Upper lobe of left lung (tissue), 6 donors: ENCODE measurements at regions not wholly inside any gene's neighbourhood (a gene's known extent, or its start where the extent isn't known, plus 50 kb on each side); places are given as distances from the start of the nearest gene placed in this dataset.

Source experiments
- ATAC-seq, 2 donors: fragments of 200-7000 bp; cut with Tn5 transposase; one replicate each; pipeline ENCODE4 v1.9.1; 2022; ENCODE audit warnings: mild to moderate bottlenecking in 2 of 2, moderate library complexity in 2 of 2; ENCODE audit not compliant: low FRiP score in 2 of 2
- DNase-seq, 2 donors: peaks; one replicate each; pipeline ENCODE4 v3.0.0-alpha.2; 2019 to 2020
- H3K27ac ChIP-seq, 4 donors: fragments of 200-600 bp; sonication (generic); one replicate each; pipeline ENCODE4 v1.5.1; 2016 to 2019
- H3K27me3 ChIP-seq, 4 donors: fragments of 200-600 bp; sonication (generic); one replicate each; pipeline ENCODE4 v1.5.1; 2017 to 2019
- H3K36me3 ChIP-seq, 4 donors: fragments of 200-600 bp; sonication (generic); one replicate each; pipeline ENCODE4 v1.5.1; 2016 to 2019
- H3K4me1 ChIP-seq, 4 donors: fragments of 200-600 bp; sonication (generic); one replicate each; pipeline ENCODE4 v1.5.1; 2018 to 2019
- H3K4me3 ChIP-seq, 4 donors: fragments of 200-600 bp; sonication (generic); one replicate each; pipeline ENCODE4 v1.5.1; 2017 to 2019; ENCODE audit warnings: mild to moderate bottlenecking in 2 of 4, moderate library complexity in 1 of 4
- H3K9me3 ChIP-seq, 4 donors: fragments of 200-600 bp; sonication (generic); one replicate each; pipeline ENCODE4 v1.5.1; 2018 to 2019
- CTCF ChIP-seq, 6 experiments: fragments of 450-650 bp in 4 of 6; fragments of 200-600 bp in 2 of 6; sonication (generic) in 2 of 6; IDR thresholded peaks; one replicate each; pipeline ENCODE4 v1.5.1; 2016 to 2019; ENCODE audit warnings: antibody characterized with exemption in 6 of 6
- EP300 ChIP-seq, 4 donors: sonication (generic); formaldehyde crosslinking; IDR thresholded peaks; one replicate each; pipeline ENCODE4 v1.5.1; 2017; ENCODE audit warnings: antibody characterized with exemption in 4 of 4, control low read depth in 2 of 4
- POLR2A ChIP-seq, 4 donors: fragments of 450-650 bp; IDR thresholded peaks; one replicate each; pipeline ENCODE4 v1.5.1; 2016 to 2017; ENCODE audit warnings: antibody characterized with exemption in 4 of 4, mild to moderate bottlenecking in 2 of 4
- POLR2AphosphoS5 ChIP-seq, 2 donors: sonication (generic); formaldehyde crosslinking; IDR thresholded peaks; one replicate each; pipeline ENCODE4 v1.5.1; 2017; ENCODE audit warnings: antibody characterized with exemption in 2 of 2
- WGBS, 2 donors: methylation state at CpG; one replicate each; pipeline ENCODE4 v1.1.5; 2017 to 2018; 5-methylcytosine and 5-hydroxymethylcytosine counted together
- donor health status: DM: no; HTN: no; CAD: no; lungs with moderate emphysema.
- donor health status: DM: no; HTN: yes; CAD: no; lungs with severe emphysema.

GRCh38 chr20:4342609-4343008, 93.5 kb upstream of the ADRA1D start:
- Histone ChIP-seq H3K36me3 (no peaks in the 10 kb centered on the region), H3K27ac (no peak overlapping the region), H3K4me3 (no peak overlapping the region), H3K4me1 (no peaks in the 10 kb centered on the region), H3K27me3 (no peaks in the 10 kb centered on the region), H3K9me3 (no peaks in the 10 kb centered on the region)
- no peak for DNase-seq
- no peak for ATAC-seq
- 22 to 37% methylated on average over 2 of the region's 2 CpGs for WGBS, 2 donors
- TF ChIP-seq EP300 (IDR thresholded peaks at IDR 0.05) (no peak), POLR2AphosphoS5 (IDR thresholded peaks at IDR 0.05) (no peak), CTCF (IDR thresholded peaks at IDR 0.05) (no peak), POLR2A (IDR thresholded peaks at IDR 0.05) (no peak)

- TF ChIP-seq EP300 (IDR thresholded peaks at IDR 0.05) (no peak), POLR2A (IDR thresholded peaks at IDR 0.05) (no peak), CTCF (IDR thresholded peaks at IDR 0.05) (no peak), POLR2AphosphoS5 (IDR thresholded peaks at IDR 0.05) (no peak)
- no peaks in the 10 kb centered on the region for H3K4me1 ChIP-seq
- H3K27me3 ChIP-seq: no peaks in the 10 kb centered on the region
- no peak overlapping the region for H3K4me3 ChIP-seq
- no peak overlapping the region for H3K27ac ChIP-seq
- no peaks in the 10 kb centered on the region for H3K9me3 ChIP-seq
- DNase-seq: no peak
- H3K36me3 ChIP-seq: no peaks in the 10 kb centered on the region
- ATAC-seq: no peak
- WGBS, 2 donors: 58 to 62% methylated on average over 6 of the region's 6 CpGs
Observed at GRCh38 chr20:4341804-4342485, 92.9 kb upstream of the ADRA1D start.

- WGBS, 2 donors: 50 to 69% methylated on average over 1 of the region's 1 CpG
- Histone ChIP-seq H3K9me3 (no peaks in the 10 kb centered on the region), H3K4me1 (peaks cover 0 to 7% (median 0%) of the 10 kb centered on the region in 4 donors), H3K36me3 (no peaks in the 10 kb centered on the region), H3K4me3 (no peak overlapping the region), H3K27me3 (no peaks in the 10 kb centered on the region), H3K27ac (no peak overlapping the region)
- ATAC-seq (no peak), DNase-seq (peak in 1 of 2 donors; percentile 43)
- TF ChIP-seq EP300 (IDR thresholded peaks at IDR 0.05): no peak
- TF ChIP-seq CTCF (IDR thresholded peaks at IDR 0.05): no peak
- no peak for TF ChIP-seq POLR2A (IDR thresholded peaks at IDR 0.05)
- no peak for TF ChIP-seq POLR2AphosphoS5 (IDR thresholded peaks at IDR 0.05)
Observed at GRCh38 chr20:4335722-4336121, 86.6 kb upstream of the ADRA1D start.

- DNase-seq: no peak
- Histone ChIP-seq H3K36me3 (no peaks in the 10 kb centered on the region), H3K27ac (no peak overlapping the region), H3K9me3 (no peaks in the 10 kb centered on the region), H3K4me3 (no peak overlapping the region), H3K4me1 (peaks cover 0 to 7% (median 0%) of the 10 kb centered on the region in 4 donors), H3K27me3 (no peaks in the 10 kb centered on the region)
- no peak for ATAC-seq
- WGBS, 2 donors: 87% methylated on average over 5 of the region's 5 CpGs
- TF ChIP-seq POLR2A (IDR thresholded peaks at IDR 0.05): no peak
- no peak for TF ChIP-seq CTCF (IDR thresholded peaks at IDR 0.05)
- TF ChIP-seq EP300 (IDR thresholded peaks at IDR 0.05): no peak
- TF ChIP-seq POLR2AphosphoS5 (IDR thresholded peaks at IDR 0.05): no peak
Observed at GRCh38 chr20:4332121-4332860, 83.2 kb upstream of the ADRA1D start.
